HFF-Myc (cell line): ENCODE measurements at regions not wholly inside any gene's neighbourhood (a gene's known extent, or its start where the extent isn't known, plus 50 kb on each side); places are given as distances from the start of the nearest gene placed in this dataset.

Experiments
- DNase-seq: peaks from one replicate; pipeline ENCODE4 v3.0.0-alpha.2; 2011; ENCODE audit warnings: low read depth; ENCODE audit errors: extremely low read depth
- H3K4me3 ChIP-seq: replicated peaks from 2 replicates; pipeline ENCODE4 v1.5.1; 2011; ENCODE audit warnings: low read depth, mild to moderate bottlenecking, control low read depth, low read length
- TF ChIP-seq, protein P1 (sequence below): IDR thresholded peaks from 2 replicates; pipeline ENCODE4 v1.5.1; 2012; ENCODE audit warnings: mild to moderate bottlenecking, low read depth, low read length, control low read depth; ENCODE audit errors: missing control alignments

GRCh38 chr4:167602157-167602556, 367.9 kb upstream of the SPOCK3 start:
- DNase-seq: no peak
- TF ChIP-seq, protein P1, sequence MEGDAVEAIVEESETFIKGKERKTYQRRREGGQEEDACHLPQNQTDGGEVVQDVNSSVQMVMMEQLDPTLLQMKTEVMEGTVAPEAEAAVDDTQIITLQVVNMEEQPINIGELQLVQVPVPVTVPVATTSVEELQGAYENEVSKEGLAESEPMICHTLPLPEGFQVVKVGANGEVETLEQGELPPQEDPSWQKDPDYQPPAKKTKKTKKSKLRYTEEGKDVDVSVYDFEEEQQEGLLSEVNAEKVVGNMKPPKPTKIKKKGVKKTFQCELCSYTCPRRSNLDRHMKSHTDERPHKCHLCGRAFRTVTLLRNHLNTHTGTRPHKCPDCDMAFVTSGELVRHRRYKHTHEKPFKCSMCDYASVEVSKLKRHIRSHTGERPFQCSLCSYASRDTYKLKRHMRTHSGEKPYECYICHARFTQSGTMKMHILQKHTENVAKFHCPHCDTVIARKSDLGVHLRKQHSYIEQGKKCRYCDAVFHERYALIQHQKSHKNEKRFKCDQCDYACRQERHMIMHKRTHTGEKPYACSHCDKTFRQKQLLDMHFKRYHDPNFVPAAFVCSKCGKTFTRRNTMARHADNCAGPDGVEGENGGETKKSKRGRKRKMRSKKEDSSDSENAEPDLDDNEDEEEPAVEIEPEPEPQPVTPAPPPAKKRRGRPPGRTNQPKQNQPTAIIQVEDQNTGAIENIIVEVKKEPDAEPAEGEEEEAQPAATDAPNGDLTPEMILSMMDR: no peak
- no peak overlapping the region for H3K4me3 ChIP-seq

DNA sequence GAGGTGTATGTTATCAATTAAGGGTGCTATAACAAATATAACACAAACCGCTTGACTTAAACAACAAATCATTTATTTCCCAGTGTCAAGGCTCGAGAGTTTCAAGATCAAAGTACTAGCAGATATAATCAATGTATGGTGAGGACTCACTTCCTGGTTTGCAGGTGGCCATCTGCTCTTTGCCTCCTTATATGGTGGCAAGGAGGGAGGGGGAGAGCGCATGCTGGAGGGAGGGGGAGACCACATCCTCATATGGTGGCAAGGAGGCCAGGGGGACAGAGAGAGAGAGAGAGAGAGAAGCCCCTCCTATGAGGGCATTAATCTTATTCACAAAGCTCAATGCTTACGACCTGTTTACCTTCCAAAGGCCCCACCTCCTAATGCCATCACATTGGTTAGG, 372.3 kb upstream of the SPOCK3 start:
- DNase-seq: no peak
- TF ChIP-seq, protein P1: no peak
- no peak overlapping the region for H3K4me3 ChIP-seq

DNA sequence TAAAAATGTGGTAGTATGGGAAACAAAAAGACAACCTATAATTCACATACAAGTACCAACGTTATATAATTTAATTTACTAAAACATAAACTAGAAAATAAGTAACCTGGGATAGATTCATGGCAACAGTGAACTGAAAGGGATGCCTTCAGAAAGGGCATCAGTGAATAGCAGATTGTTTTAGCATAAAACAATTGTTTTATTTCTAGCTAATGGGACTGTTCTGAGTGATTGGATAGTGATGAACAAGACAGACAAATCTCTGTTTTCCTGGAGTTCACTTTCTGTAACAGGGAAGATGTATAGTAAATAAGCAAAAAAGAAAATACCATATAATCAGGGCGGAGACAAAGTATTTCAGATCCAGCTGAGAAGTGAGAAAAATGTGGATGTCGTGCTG, 379.1 kb upstream of the SPOCK3 start:
- H3K4me3 ChIP-seq: no peak overlapping the region
- TF ChIP-seq, protein P1: no peak
- no peak for DNase-seq

DNA sequence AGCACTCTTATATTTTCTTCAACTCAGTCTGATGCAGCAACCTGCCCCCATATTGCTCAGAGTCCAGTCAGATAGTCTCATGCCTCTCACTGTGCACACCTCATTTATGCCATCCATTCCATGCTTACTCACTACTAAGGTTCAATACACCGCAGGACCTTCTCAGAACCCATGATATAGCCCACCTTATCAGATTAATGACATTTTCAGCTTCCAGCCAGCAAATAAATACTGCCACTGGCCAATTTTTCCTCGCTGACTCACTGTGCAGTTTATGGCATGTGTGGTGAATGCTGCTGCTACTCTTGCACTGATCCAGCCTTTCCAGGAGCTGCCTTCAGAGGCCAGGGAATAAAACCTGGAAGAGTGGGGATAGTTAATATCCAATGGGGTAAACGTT, 380.6 kb upstream of the SPOCK3 start:
- TF ChIP-seq, protein P1: no peak
- no peak for DNase-seq
- H3K4me3 ChIP-seq: no peak overlapping the region

GRCh38 chr4:167616476-167616875, 382.2 kb upstream of the SPOCK3 start:
- TF ChIP-seq, protein P1: no peak
- no peak for DNase-seq
- H3K4me3 ChIP-seq: no peak overlapping the region

- no peak for DNase-seq
- H3K4me3 ChIP-seq: no peak overlapping the region
- TF ChIP-seq, protein P1: peak; percentile 64
Observed at GRCh38 chr4:167622481-167623240, 388.4 kb upstream of the SPOCK3 start.

GRCh38 chr4:167623241-167623572, 388.9 kb upstream of the SPOCK3 start:
- TF ChIP-seq, protein P1: no peak
- no peak for DNase-seq
- H3K4me3 ChIP-seq: no peak overlapping the region
